Inflammatory macrophage treated with lipopolysaccharide for 4 hours (primary cell): ENCODE measurements at regions not wholly inside any gene's neighbourhood (a gene's known extent, or its start where the extent isn't known, plus 50 kb on each side); places are given as distances from the start of the nearest gene placed in this dataset.

Experiments used
- DNase-seq: peaks from one replicate; pipeline ENCODE4 v3.0.0-alpha.2; 2020

- no peak for DNase-seq
These were observed 153.3 kb upstream of the RPS6KA3 start for GRCh38 chrX:20420058-20420457.

GRCh38 chrX:20418379-20419150 lies 151.9 kb upstream of the RPS6KA3 start:
- DNase-seq = peak; percentile 14

- DNase-seq = no peak
These were observed 148.2 kb upstream of the RPS6KA3 start for GRCh38 chrX:20414762-20415445.

GRCh38 chrX:20414066-20414465 lies 147.4 kb upstream of the RPS6KA3 start:
- DNase-seq = no peak

GRCh38 chrX:20412871-20413486 lies 146.3 kb upstream of the RPS6KA3 start:
- no peak for DNase-seq

- DNase-seq = no peak
These were observed 143.8 kb upstream of the RPS6KA3 start for GRCh38 chrX:20410540-20410939.

- DNase-seq = no peak
These were observed 143.3 kb upstream of the RPS6KA3 start for GRCh38 chrX:20409991-20410390.

- DNase-seq = peak; percentile 8
These were observed 136.2 kb upstream of the RPS6KA3 start for GRCh38 chrX:20402956-20403355.

GRCh38 chrX:20399728-20400414 lies 133.2 kb upstream of the RPS6KA3 start:
- no peak for DNase-seq

- DNase-seq = no peak
These were observed 130.9 kb upstream of the RPS6KA3 start for GRCh38 chrX:20397587-20397986.

GRCh38 chrX:20394451-20394850 lies 127.7 kb upstream of the RPS6KA3 start:
- DNase-seq = peak; percentile 60

- peak; percentile 38 for DNase-seq
These were observed 127.2 kb upstream of the RPS6KA3 start for GRCh38 chrX:20393944-20394343.

GRCh38 chrX:20388594-20388993 lies 121.9 kb upstream of the RPS6KA3 start:
- DNase-seq = no peak

- DNase-seq = no peak
These were observed 116.8 kb upstream of the RPS6KA3 start for GRCh38 chrX:20383477-20383876.

- no peak for DNase-seq
These were observed 116.0 kb upstream of the RPS6KA3 start for GRCh38 chrX:20382518-20383297.

- DNase-seq = no peak
These were observed 115.4 kb upstream of the RPS6KA3 start for GRCh38 chrX:20382082-20382481.

GRCh38 chrX:20378233-20378920 lies 111.7 kb upstream of the RPS6KA3 start:
- DNase-seq = peak; percentile 23

GRCh38 chrX:20374900-20375438 lies 108.3 kb upstream of the RPS6KA3 start:
- peak; percentile 82 for DNase-seq

- peak; percentile 42 for DNase-seq
These were observed 107.7 kb upstream of the RPS6KA3 start for GRCh38 chrX:20374450-20374849.

- DNase-seq = no peak
These were observed 106.4 kb upstream of the RPS6KA3 start for GRCh38 chrX:20373063-20373462.

- DNase-seq = peak; percentile 64
These were observed 105.8 kb upstream of the RPS6KA3 start for GRCh38 chrX:20372533-20372932.

- DNase-seq = no peak
These were observed 102.8 kb upstream of the RPS6KA3 start for GRCh38 chrX:20369468-20369867.
